ENCODE measurements at regions not wholly inside any gene's neighbourhood (a gene's known extent, or its start where the extent isn't known, plus 50 kb on each side); places are given as distances from the start of the nearest gene placed in this dataset.

DNA sequence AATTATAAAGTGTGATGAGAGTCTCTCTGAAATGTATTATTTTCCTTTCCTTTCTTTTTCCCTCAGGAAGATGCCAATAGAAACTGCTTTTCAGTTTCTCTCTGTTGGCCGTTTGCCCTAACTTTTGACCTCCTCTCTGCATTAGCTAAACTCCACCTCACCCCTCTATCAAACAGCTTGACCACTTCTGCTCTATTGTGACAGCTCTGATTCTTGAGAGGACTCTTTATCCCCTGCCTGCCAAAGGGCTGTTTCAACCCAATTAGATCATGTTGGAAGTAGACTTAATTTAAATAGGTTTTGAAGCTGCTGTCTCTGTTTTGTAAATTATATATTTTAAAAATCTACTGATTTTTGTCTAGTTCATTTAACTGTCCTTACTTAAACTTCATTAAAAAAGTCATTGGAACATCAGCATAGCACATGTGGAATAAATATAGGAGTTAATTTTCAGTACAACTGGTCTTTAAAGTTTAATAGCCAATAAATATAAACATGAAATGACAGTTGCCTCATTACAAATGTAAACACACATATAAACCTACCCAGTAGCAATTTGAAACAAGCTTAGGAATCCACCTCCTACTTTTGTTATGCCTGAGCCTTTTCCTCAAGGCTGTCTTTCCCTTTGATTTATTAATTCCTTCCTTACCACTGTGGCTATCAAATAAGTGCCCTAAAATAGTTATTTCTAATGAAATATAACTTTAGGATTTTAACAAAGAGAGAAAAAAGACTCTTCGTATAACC, 152.0 kb downstream of the CHRM3 start:
- DNase-seq (ENCODE audit: low read depth) = no peak

DNA sequence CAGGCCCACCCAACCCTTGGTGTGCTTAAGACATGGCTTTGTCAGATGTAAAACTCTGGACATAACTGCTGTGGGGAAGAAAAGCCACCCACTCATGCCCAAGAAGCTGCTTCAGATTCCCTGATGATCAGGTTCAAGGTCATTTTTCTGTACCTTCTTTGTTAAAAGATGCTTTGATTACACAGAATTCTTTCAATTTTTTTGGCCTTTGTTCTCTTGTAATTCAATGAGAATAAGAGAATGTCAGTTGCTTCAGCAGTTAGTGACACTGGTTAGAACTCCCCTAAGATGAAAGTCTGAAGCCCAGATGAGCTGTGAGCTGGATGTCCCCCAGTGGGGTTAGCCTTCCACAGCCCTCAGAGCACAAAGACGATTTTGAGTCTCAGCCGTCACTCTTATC, 152.7 kb downstream of the CHRM3 start:
- DNase-seq (ENCODE audit: low read depth) = no peak

DNA sequence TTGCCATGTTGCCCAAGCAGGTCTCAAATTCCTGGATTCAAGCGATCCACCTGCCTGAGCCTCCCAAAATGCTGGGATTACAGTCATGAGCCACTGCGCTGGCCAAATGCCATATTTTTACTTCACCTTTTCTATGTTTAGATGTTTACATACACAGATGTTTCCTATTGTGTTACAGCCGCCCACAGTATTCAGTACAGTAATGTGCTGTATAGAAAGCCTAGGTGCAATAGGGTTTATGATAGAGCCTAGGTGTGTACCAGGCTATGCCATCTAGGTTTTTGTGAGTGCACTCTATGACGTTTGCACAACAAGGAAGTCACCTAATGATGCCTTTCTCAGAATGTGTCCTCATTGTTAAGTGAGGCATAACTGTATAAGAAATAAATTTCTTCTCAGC, 153.4 kb downstream of the CHRM3 start:
- no peak for DNase-seq (ENCODE audit: low read depth)

DNA sequence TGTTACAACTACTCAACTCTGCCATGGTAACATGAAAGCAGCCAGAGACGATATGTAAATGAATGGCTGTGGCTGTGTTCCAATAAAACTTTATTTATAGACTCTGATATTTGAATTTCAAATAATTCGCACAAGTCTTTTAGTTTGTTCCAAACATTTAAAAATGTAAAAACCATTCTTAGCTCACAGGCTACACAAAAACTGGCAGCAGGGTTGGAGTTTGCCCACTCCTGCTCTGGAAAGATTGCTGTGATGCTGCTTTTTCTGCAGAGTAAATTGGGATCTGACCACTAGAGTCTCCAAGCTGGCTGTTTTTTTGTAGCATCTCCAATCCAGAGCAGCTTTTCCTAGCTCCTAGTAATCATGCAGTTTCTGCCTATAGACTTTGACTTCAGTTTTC, 157.5 kb downstream of the CHRM3 start:
- DNase-seq (ENCODE audit: low read depth) = no peak

DNA sequence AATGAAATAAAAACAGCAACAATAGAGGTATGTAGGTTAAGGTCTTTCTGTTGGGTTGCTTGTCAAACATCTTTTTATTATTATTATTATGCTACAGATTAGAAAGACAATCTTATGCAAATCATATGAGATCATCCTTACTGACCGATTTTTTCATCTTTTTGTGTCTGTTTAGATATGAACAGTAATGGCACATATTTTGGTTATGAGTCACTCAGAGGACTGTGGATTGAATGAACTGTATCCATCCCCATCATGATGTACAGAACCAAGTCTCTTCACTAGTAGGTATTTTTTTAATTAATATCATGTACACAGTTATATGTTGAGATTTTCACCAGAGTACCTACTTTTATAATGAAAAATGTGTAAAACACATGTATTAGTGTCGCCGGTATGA, 159.1 kb downstream of the CHRM3 start:
- no peak for DNase-seq (ENCODE audit: low read depth)

DNA sequence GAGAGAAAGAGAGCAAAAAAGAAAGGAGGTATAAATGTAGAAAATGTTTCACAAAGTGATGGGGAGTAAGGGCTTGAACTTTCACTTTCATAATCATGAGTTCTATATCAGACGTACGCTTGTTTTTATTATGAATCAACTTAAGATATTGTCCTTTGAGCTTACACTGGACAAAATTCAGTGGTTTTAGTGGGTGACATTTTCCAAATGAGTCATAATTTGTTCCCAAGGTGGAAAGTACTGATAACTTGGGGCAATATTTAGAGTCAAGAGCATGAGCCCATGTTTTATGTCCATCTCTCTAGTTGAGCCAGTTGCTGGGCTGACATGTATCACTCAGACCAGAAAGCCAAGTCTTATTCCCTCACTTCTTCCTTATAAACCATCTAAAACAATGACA, 161.6 kb downstream of the CHRM3 start:
- DNase-seq (ENCODE audit: low read depth) = peak; percentile 1

DNA sequence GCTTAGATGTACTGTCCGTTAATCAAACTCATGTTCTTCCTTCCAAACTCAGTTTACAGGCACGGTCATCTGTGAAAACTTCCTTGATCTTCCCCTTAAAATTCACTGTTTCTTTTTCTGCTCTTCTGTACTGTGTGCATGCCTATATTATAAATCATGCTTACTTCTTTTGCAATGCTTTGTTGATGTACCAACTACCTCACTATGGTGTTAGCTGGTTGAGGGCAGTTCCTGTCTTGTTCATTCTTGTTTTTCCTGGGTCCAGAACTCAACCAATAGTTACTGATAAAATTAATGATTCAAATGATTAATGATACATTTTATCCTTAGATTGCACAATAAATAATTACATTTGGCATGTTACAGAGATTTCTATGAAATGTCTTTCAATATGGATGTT, 163.8 kb downstream of the CHRM3 start:
- no peak for DNase-seq (ENCODE audit: low read depth)

DNA sequence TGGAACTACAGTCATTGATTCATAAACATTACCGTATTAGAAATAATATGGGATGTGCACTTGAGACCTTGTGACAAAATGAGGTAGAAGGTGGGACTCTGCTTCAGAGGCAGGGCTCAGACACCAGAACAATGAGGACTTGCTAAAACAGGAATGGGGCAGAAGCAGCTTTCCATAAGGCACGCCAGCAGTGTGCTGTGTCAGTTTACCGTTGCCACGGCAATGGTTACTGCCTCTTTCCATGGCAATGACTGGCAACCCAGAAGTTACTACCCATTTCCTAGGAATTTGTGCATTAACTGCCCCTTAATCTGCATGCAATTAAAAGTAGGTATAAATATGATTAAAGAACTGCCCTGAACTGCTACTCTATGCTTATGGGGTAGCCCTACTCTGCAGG, 169.0 kb downstream of the CHRM3 start:
- no peak for DNase-seq (ENCODE audit: low read depth)

DNA sequence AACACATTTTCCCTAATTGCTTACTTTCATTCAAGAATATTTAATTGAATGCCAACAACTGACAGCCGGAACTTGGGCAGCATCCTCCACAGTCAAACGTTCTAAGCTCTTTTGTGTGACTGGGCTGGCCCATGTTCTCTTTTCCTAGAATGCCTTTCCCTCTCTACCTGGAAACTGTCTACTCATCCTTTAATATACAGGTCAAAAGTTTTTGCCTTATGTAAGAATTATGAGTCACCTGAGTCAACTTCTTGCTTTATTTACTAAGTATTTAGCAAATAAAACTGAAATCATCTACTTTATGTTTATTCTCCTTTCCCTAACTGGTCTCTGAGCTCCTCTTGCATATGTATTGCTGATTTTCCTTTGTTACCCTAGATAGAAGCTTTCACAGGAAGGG, 172.2 kb downstream of the CHRM3 start:
- no peak for DNase-seq (ENCODE audit: low read depth)

DNA sequence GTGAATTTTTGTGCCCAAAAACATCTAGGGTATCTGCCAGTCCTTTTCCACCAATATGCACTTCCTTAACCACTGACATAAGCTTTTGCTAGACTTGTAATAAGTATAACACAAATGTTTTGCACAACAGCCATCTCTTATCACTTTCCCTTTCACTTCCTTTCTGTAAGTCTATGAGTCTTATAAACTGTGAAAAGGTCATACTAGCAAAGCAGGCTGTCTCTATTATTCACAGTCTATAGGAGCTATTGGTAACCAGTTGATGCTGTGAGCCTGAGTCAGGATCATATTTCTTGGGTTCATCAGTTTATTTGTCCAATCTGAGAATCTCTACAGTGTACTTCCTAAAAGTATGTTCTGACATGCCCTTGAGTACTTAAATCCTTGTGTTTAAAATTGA, 172.6 kb downstream of the CHRM3 start:
- DNase-seq (ENCODE audit: low read depth) = no peak

DNA sequence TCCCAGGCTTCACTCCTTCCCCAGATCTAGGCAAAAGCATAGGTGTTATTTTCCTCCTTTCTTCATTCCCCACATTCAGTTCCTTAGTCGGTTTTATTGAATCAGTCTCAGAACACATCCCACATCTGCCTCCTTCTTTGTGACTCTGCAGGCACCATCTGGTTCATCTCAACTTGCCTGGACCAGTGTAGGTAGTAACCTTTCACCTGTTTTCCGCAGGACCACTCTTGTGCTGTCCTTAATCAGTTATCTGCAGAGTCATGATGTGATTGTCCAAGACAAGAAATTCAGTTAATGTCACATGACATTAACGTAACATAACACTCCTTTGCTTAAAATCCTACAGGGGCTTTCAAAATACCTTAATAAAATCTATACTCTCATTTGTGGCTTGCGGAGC, 174.6 kb downstream of the CHRM3 start:
- DNase-seq (ENCODE audit: low read depth) = no peak

DNA sequence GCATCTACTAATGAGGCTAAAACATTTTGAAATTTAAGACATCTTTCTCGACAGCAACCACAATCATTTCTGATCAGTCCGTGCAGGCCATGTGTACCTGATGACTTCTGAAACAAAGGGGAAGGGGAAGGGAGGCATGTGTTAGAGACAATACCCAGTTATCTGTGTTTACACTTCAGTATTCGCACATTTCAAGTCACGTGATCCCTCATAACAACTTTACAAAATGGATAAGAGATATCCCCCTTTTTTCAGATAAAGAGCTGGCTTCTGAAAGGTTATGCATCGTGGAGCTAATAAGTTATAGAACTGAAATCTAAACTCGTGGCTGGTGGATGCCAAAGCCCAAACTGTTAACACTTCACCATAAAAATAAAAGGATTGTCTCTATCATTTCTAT, 175.7 kb downstream of the CHRM3 start:
- DNase-seq (ENCODE audit: low read depth) = no peak

DNA sequence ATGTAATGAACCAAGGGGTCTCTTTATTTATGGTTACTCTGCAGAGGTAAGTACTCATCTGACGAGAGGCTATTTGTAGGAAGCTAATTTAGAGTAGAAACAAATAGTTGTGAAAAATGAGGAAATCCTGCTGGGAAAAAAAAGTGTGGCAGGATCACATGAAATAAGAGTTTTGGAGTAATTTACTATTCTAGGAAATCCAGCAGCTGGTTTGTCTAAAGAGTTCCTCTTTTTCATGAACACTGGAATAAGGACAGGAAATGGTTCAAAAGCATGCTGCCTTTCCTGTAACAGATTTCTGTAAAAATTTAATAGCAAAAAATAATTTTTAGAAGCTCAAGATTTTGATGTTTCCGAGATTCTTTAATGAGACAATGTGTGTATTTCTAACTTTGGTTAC, 177.3 kb downstream of the CHRM3 start:
- no peak for DNase-seq (ENCODE audit: low read depth)

DNA sequence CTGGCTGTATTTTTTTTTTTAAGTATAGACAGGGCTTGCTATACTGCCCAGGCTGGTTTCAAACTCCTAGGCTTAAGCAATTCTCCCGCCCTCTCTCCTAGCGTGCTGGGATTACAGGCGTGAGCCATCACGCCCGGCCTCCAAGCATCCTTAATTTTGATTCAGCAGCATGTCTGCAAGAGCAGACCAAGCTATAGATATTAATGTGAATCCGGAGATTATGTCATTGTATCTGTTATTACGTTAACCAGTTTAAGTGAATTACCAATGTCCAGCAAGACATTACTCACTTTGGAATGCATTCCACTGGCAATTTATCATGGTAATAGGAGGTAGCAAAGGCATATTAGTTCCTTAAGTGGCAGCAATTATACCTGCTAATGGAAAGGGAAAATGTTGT, 179.7 kb downstream of the CHRM3 start:
- no peak for DNase-seq (ENCODE audit: low read depth)

DNA sequence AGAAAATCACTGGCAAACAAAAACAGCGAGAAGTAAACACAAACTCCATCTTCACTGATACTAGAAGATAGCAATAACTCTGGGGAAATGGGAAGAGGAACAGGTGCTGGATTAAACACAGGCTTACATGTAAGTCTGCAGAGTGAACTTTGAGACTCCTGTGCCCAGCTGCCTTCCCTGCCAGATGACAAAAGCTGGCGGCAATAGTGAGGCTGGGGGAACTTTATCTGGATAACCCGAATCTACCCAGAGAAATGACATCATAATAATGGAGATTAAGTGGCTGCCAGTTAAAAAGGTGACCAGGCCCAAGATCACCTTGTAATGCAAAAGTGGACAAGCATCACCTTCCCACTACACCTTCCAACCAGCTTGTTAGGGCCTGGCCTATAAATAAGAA, 184.5 kb downstream of the CHRM3 start:
- DNase-seq (ENCODE audit: low read depth) = no peak

DNA sequence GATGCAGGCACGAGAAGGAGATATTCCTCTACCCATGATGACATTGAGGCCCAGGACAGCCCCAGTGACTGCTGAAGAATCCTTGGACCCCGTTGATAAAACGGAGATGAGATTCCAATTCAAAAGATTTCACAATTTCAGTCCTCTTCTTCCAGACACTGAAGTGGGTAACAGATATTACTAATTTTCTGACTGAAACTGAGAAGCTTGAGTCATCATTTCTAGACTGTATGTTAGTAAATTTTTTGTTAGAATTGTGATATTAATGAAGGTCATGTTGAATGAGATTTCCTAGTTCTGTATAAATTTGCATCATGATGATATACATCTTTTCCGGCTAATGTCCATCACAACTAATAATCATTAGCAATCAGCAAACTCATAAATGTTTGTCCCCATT, 185.8 kb downstream of the CHRM3 start:
- no peak for DNase-seq (ENCODE audit: low read depth)

DNA sequence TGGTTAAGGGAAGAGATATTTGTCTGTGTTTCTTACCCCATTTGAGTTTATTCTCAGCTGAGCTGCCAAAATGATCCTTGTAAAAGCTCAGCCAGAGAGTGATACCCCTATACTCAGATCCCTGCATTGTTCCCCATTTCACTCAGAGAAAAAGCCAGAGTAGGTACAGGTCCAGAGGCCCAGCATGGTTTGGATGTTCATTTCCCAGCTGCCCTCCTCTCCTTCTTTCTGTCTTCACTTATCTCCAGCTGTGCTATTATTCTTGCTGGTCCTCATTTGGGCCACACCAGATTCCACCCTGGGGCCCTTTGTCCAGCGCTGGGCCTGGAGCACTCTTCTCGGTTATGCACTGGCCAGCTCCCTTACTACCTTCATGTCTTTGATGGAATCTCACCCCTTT, 187.7 kb downstream of the CHRM3 start:
- no peak for DNase-seq (ENCODE audit: low read depth)

DNA sequence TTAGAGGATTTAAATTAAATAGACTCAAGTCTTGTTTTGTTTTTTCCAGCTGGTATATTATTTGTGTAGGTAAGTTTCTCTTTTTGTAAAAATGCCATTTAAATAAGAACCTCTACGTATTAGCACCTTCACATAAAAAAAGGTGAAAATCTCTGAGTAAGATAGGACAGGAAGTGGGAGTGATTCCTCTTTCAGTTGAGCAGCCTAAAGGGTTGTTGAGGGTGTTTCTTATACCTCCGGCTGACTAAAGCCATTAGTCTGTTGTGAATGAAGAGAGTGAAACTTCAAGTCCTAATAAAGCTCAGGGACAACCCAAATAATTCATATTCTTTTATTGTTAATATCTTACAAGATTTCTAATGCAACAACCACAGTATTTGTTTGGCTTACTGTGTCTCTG, 188.7 kb downstream of the CHRM3 start:
- no peak for DNase-seq (ENCODE audit: low read depth)

DNA sequence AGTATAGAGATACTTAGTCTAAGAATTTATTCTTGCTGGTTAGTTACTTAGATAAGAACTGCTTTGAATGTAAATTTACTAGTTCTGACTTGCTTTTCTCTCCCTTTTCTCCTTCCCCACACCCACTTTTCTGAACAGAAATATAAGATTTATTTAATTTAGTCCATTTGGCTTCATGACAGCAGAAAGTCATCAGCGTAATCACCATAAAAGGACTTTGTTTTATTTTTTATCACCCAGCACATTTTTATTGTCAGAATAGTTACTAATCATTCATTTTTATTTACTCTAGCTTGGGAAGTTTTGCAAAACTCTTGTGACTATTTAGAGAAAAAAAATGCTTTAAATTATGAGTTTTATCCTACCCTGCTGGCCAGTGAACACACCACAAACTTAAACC, 197.2 kb downstream of the CHRM3 start:
- DNase-seq (ENCODE audit: low read depth) = no peak

DNA sequence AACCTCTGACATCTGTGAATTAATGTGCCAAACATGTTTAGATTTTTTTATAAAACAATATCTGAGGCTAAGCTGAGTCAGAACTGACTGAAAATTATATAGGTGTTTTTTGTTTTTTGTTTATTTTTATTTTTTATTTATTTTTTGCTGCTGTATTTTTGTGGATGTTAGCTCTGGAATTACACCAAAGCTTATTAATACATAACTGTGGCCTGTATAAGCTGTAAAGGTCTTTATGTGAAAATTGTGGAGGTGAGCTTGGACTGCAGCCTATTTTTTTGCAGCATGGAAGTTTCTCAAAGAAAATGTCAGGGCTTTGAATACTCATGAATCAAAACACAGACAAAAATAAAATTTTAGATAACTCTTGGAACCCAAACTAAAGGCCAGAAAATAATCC, 199.8 kb downstream of the CHRM3 start:
- DNase-seq (ENCODE audit: low read depth) = no peak

DNA sequence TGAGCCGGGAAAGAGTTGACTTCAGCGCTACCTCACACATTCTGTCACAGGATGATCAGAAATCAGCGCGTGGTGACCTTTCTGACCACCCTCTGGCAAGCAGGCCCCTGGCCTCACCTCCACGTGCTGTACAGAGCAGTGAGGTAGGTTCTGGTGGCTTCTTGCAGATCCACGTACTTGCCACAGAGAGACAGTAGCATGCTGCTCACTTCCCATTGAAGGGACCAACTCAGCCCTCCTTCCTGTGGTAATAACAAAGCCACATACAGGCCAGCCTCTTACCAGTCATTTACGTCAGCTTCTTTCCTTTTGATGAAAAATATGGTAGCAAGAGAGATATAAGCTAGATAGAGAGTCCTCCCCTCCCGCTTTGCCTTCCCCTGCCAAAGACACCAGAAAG, 200.7 kb downstream of the CHRM3 start:
- no peak for DNase-seq (ENCODE audit: low read depth)

DNA sequence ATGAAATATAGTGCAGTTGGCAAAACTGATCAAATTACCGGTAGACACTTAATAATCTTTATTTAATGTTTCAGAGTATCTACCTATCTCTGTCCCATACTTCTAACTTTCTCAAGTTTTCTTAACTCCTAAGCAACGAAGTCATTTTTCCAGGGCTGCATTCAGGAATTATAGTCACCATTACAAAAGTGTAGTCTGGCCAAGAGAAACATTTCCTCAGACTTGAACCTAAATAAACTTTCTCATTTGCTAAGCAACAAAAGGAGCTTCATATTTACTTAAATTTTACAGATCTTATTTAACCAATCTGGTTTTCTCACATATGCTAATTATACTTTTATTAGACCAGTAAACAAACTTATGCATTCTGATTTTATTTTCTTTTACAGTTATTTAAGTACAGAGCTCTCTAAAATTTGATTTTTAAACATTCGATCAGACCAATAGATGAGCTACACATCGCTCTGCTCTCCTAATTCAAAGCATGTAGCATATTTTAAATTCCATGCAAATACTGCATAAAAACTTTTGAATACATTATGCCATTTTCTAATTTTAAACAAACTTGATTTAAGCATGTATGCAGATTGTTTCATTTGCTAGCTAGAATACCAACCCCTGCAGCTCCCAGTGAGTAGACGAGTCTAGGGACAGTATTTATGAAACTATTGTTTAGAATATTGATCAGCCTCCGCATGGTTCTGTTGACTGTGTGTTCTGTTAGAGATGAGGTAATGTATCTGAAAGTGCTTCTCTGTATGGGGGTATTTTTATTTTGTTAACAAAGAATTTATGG, 201.4 kb downstream of the CHRM3 start:
- DNase-seq (ENCODE audit: low read depth) = no peak

DNA sequence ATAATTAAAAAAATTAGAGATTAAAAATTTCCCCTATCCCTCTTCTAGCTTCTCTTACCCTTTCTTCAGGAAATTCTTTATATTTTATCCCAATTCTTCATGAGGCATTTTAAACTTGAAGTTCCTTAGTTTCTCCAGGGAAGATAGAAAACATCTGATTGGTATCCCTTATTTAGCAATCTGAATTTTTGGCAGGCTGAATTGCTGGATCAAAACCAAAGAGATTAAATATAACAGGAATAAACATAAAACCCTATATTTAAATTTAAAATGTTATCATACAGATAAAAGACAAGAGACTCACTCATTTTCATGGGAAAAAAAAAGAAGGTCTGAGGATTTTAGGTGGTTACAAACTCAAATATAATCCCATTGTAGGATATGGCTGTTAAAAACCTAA, 204.2 kb downstream of the CHRM3 start:
- no peak for DNase-seq (ENCODE audit: low read depth)

DNA sequence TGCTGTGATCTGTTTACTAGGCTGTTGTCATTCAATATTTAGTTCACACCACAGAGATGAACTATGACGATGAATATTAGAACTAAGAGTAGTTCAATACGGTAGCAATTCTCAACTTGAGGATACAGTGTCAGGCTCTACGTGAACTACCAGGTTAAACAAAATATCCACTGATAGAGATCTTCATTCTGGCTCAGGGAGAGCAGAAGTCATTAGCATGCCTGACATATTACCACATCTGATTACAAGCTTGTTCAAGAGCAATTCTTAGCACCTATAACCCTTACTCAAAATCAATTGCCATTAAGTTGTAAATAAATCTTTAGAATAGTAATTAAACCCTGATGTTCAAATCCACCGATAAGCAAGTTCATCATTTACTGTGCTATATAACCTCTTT, 207.2 kb downstream of the CHRM3 start:
- DNase-seq (ENCODE audit: low read depth) = no peak

Measured in RPMI7951 (cell line).